ENCODE measurements at regions not wholly inside any gene's neighbourhood (a gene's known extent, or its start where the extent isn't known, plus 50 kb on each side); places are given as distances from the start of the nearest gene placed in this dataset.
"Not testable (repeated sequence)": the region's sequence is repeated elsewhere in the genome, so short reads cannot be mapped to it uniquely, and the experiment has no call there.

DNA sequence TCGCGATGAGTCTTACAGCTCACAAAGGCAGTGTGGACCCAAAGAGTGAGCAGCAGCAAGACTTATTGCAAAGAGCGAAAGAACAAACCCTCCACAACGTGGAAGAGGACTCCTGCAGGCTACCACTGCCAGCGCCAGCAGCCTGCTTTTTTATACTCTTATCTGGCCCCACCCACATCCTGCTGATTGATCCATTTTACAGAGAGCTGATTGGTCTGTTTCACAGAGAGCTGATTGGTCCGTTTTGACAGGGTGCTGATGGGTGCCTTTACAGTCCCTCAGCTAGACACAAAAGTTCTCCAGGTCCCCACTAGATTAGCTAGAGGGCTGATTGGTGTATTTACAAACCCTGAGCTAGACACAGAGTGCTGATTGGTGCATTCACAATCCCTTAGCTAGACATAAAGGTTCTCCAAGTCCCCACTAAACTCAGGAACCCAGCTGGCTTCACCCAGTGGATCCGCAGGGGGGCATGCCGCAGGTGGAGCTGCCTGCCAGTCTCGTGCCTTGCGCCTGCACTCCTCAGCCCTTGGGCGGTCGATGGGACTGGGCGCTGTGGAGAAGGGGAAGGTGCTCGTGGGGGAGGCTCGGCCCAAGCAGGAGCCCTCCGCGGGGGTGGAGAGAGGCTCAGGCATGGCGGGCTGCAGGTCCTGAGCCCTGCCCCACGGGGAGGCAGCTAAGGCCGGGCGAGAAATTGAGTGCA is 75.7 kb downstream of the QDPR start:
- DNase-seq (ENCODE audit: low read depth in 2 of 2), result not testable (repeated sequence)

GRCh38 chr4:17433827-17434226 is 78.1 kb downstream of the QDPR start:
- no peak for DNase-seq (ENCODE audit: low read depth in 2 of 2)

GRCh38 chr4:17427991-17428390 is 83.9 kb downstream of the QDPR start:
- DNase-seq (ENCODE audit: low read depth in 2 of 2), result no peak

GRCh38 chr4:17426222-17426621 is 85.7 kb downstream of the QDPR start:
- no peak for DNase-seq (ENCODE audit: low read depth in 2 of 2)

DNA sequence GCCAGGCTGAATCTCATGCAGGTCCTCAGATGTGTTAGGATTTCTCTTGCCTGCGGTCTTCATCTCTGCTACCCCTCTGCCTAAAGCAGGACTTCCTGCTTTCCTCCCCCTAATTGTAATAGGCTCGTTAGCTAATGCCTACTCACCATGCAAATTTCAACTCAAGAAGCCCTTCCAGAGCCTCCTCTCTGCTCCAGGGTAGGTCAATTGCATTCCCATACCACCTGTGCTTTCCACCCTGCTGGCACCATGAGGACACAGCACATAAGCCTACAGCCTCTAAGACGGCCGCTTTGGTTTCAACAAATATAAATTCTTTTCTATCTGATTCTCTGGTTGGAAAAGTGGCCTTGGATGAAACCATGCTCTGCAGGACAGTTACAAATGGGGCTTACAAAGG is 93.9 kb downstream of the QDPR start:
- DNase-seq (ENCODE audit: low read depth in 2 of 2), result no peak

- DNase-seq (ENCODE audit: low read depth in 2 of 2), result no peak
Measured at GRCh38 chr4:17414392-17414791, 97.5 kb downstream of the QDPR start.

- DNase-seq (ENCODE audit: low read depth in 2 of 2), result peak; percentile 5 to 8
Measured at GRCh38 chr4:17400686-17401085, 111.2 kb downstream of the QDPR start.

DNA sequence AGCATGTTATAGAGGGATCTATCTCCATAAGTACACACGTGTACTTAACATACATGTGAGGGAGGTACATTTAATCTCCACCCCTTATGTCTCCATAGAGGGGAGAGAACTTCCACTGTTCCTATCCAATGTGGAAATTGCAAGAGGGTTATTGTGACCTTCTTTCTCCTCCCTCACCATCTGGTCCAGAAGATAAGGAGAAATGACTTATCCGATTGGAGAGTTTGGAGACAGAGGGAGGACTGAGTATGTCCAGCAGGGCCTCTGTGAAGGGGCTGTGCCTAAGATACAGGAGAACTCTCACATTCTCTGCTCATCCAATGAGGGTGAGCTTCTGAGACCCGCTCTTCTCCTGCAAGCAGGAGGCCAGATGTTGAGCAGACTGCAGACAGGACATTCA is 113.1 kb downstream of the QDPR start:
- no peak for DNase-seq (ENCODE audit: low read depth in 2 of 2)

DNA sequence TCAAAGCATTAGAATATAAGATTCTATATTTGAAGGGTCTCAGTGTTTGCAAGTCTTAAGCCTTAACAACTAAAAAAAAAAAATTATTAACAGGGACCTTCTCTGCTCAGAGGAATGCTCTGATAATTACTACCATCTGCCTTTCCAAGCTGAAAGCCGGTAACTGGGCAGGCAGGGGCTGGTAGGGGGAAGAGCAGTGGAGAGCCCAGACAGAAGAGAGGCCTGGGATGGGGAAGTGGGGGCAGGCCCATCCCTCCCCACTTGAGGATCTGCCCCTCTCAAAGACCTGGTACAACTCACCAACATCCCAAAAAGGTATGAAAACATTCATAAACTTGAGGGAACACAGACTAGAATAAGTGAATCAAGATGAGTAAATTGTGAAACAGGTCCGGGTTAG is 113.9 kb downstream of the QDPR start:
- no peak for DNase-seq (ENCODE audit: low read depth in 2 of 2)

DNA sequence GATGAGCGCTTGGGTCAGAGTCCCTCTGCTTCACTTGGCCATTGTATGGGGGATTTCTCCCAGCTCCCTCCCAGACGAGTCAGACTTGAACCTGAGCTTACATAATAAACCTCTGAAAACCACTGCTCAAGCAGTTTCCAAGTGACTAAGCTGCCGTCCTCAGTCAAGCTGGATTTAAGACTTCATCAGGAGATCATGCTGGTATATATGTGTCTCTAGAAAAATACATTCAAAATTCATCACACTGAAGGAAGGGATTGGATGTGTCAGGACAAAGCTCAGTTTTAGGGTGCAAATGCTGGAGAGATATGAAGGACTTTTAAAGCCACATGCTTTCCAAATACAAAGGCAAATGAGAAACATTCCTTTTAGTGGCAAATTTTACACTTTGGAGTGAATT is 114.3 kb downstream of the QDPR start:
- no peak for DNase-seq (ENCODE audit: low read depth in 2 of 2)

DNA sequence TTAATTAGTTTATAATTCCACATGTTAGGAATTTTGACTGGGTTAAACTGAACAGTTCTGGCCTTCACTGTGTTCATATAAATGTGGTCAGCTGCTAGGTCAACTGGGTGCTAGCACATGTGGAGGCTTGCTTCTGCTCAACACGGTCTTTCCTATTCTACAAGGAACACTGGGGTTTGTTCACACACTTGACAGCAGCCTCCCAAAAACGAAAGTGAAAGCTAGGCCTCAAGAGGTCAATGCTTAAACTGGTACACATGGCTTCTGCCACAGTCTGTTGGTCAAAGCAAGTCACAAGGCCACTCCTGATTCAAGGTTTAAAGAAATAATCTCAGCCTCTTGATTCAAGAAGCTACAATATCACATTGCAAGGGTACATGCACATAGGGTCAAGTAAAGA is 126.5 kb downstream of the QDPR start:
- DNase-seq (ENCODE audit: low read depth in 2 of 2), result no peak

DNA sequence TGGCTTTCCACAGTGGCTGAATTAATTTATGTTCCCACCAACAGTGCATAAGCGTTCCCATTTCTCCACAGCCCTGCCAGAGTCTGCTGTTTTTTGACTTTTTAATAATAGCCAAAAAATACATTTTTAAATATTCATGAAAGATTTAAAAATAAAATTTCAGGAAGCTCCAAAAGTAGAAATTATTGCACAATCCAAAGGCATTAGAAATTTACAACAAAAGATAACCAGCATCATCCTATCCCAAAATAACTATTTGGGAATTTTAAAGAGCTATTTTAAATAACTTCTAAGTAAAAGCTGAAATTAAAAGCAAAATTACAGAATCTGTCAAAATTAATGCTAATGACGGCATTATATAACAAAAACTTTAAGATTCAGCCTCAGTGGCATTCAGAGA is 131.5 kb downstream of the QDPR start:
- no peak for DNase-seq (ENCODE audit: low read depth in 2 of 2)

- DNase-seq (ENCODE audit: low read depth in 2 of 2), result no peak
Measured at GRCh38 chr4:17376205-17376604, 135.7 kb downstream of the QDPR start.

DNA sequence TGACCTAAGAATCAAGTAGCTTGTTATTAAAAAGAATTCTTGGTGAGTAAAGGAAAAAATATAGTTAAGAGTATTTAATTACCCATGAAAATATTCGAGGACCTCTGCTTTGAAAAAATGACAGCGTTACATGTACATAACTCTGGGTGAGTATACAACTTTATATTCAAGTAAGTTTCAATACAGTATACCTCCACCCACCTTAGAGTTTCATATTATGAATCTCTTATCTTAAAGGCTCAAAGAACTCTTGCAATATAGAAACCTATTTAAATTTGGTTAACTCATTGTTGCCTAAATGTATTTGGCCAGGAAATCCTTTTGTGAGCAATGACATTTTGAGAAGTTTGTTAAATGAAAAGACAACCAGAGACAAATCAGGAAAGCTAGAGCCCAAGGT is 138.2 kb downstream of the QDPR start:
- no peak for DNase-seq (ENCODE audit: low read depth in 2 of 2)

- DNase-seq (ENCODE audit: low read depth in 2 of 2), result no peak
Measured at GRCh38 chr4:17370818-17371217, 141.1 kb downstream of the QDPR start.

- DNase-seq (ENCODE audit: low read depth in 2 of 2), result no peak
Measured at GRCh38 chr4:17368408-17368807, 143.5 kb downstream of the QDPR start.

- no peak for DNase-seq (ENCODE audit: low read depth in 2 of 2)
Measured at GRCh38 chr4:17367201-17367600, 144.7 kb downstream of the QDPR start.

GRCh38 chr4:17366496-17366895 is 145.4 kb downstream of the QDPR start:
- DNase-seq (ENCODE audit: low read depth in 2 of 2), result no peak

- no peak for DNase-seq (ENCODE audit: low read depth in 2 of 2)
Measured at GRCh38 chr4:17362430-17362829, 149.5 kb downstream of the QDPR start.

DNA sequence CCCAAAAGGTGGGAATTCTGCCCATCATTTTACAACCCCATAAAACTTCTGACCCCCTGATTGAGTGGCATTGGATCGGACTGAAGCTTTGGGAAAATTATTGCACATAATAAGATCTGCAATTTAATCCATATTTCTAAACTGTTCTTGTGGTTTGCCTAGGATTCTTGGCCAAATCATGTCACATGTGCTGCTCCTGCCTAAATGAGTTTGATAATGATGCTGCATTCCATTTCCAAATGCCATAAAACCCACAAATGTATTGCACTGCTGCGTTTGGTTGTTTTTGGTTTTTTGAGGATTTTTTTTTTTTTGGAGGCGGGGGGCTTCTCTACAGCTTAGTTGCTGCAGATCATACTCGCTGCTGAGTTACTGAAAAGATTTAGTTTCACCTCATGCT is 153.6 kb downstream of the QDPR start:
- DNase-seq (ENCODE audit: low read depth in 2 of 2), result peak; percentile 22 to 36

DNA sequence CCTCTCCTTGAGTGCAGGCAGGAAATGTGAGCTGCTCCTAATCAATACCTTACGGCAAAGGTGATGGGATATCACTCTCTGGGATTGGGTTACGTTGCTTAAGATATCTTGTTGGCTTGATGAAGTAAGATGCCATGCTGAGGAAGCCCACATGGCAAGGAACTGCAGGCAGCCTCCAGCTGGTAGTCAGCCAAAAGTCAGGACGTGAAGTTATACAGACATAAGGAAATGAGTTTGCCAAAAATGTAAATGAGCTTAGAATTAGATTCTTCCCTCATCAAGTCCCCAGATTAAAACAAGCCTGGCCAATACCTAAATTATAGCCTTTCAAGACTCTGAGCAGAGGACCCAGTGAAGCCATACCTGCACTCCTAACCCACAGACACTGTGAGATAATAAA is 155.0 kb downstream of the QDPR start:
- DNase-seq (ENCODE audit: low read depth in 2 of 2), result no peak

- DNase-seq (ENCODE audit: low read depth in 2 of 2), result no peak
Measured at GRCh38 chr4:17352357-17352756, 159.5 kb downstream of the QDPR start.

GRCh38 chr4:17347445-17347844 is 164.4 kb downstream of the QDPR start:
- DNase-seq (ENCODE audit: low read depth in 2 of 2), result no peak

DNA sequence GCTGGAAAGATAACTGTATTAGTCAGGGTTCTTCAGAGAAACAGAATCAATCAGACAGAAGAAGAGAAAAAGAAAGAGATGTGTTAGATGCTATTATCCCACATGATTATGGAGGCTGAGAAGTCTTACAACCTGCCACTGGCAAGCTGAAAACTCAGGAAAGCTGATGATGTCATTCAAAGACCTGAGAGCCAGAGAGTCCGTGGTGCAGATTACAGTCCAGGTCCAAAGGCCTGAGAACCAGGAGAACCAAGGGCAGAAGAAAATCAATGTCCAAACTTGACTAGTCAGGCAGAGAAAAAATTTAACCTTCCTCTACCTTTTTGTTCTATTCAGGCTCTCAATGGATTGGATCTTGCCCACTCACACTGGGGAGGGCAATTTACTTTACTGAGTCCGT is 172.5 kb downstream of the QDPR start:
- no peak for DNase-seq (ENCODE audit: low read depth in 2 of 2)
